ENCODE measurements at regions not wholly inside any gene's neighbourhood (a gene's known extent, or its start where the extent isn't known, plus 50 kb on each side); places are given as distances from the start of the nearest gene placed in this dataset.

- H3K36me3 ChIP-seq: no peaks in the 10 kb centered on the region
- H3K9me3 ChIP-seq: no peaks in the 10 kb centered on the region
- TF ChIP-seq POLR2AphosphoS5 (IDR thresholded peaks at IDR 0.05) (peak; percentile 85 to 95 (median 92)), EP300 (IDR thresholded peaks at IDR 0.05) (peak; percentile 49 to 82 (median 74)), POLR2A (IDR thresholded peaks at IDR 0.05) (no peak), CTCF (IDR thresholded peaks at IDR 0.05) (no peak)
- H3K27ac ChIP-seq: peak overlapping the region; percentile 41 to 84 (median 76)
- peaks cover 0 to 46% (median 37%) of the 10 kb centered on the region in 4 donors for H3K4me1 ChIP-seq
- 75 to 77% methylated on average over 9 of the region's 9 CpGs for whole genome bisulfite sequencing, 2 donors
- H3K4me3 ChIP-seq: no peak overlapping the region
- intact Hi-C loops (cut with DNase I): loop anchor here (5.0 to 10.0 kb wide), 3 partner anchors 301 to 1159 kb away; partner anchors contain the start of gene DUSP10
- DNase-seq: peak; percentile 66
- H3K27me3 ChIP-seq: no peaks in the 10 kb centered on the region
Measured at GRCh38 chr1:222043444-222044292, 301.8 kb upstream of the DUSP10 start.

- peaks cover 0 to 36% (median 30%) of the 10 kb centered on the region in 4 donors for H3K4me1 ChIP-seq
- no peak overlapping the region for H3K4me3 ChIP-seq
- 94 to 95% methylated on average over 6 of the region's 6 CpGs for WGBS, 2 donors
- H3K36me3 ChIP-seq: no peaks in the 10 kb centered on the region
- TF ChIP-seq EP300 (IDR thresholded peaks at IDR 0.05) (no peak), POLR2AphosphoS5 (IDR thresholded peaks at IDR 0.05) (no peak), POLR2A (IDR thresholded peaks at IDR 0.05) (no peak), CTCF (IDR thresholded peaks at IDR 0.05) (no peak)
- no peaks in the 10 kb centered on the region for H3K27me3 ChIP-seq
- intact Hi-C loops (cut with DNase I): loop anchor here (5.0 to 10.0 kb wide), 3 partner anchors 300 to 1157 kb away; partner anchors contain the start of gene DUSP10
- no peak for DNase-seq
- no peak overlapping the region for H3K27ac ChIP-seq
- H3K9me3 ChIP-seq: no peaks in the 10 kb centered on the region
Measured at GRCh38 chr1:222042120-222042519, 300.2 kb upstream of the DUSP10 start.

GRCh38 chr1:222040955-222041354 lies 299.1 kb upstream of the DUSP10 start:
- Histone ChIP-seq H3K36me3 (no peaks in the 10 kb centered on the region), H3K9me3 (no peaks in the 10 kb centered on the region), H3K27me3 (no peaks in the 10 kb centered on the region), H3K4me1 (peaks cover 0 to 29% (median 26%) of the 10 kb centered on the region in 4 donors), H3K27ac (no peak overlapping the region), H3K4me3 (no peak overlapping the region)
- intact Hi-C loops (cut with DNase I): loop anchor here (5.0 to 10.0 kb wide), 3 partner anchors 299 to 1156 kb away; partner anchors contain the start of gene DUSP10
- no peak for TF ChIP-seq POLR2AphosphoS5 (IDR thresholded peaks at IDR 0.05)
- TF ChIP-seq EP300 (IDR thresholded peaks at IDR 0.05): no peak
- no peak for TF ChIP-seq POLR2A (IDR thresholded peaks at IDR 0.05)
- TF ChIP-seq CTCF (IDR thresholded peaks at IDR 0.05): no peak
- WGBS, 2 donors: 87 to 91% methylated on average over 4 of the region's 4 CpGs
- no peak for DNase-seq

- Histone ChIP-seq H3K4me1 (peaks cover 0 to 29% (median 26%) of the 10 kb centered on the region in 4 donors), H3K27ac (no peak overlapping the region), H3K4me3 (no peak overlapping the region), H3K36me3 (no peaks in the 10 kb centered on the region), H3K9me3 (no peaks in the 10 kb centered on the region), H3K27me3 (no peaks in the 10 kb centered on the region)
- intact Hi-C loops (cut with DNase I): loop anchor here (5.0 to 10.0 kb wide), 3 partner anchors 298 to 1155 kb away; partner anchors contain the start of gene DUSP10
- no peak for DNase-seq
- no peak for TF ChIP-seq POLR2A (IDR thresholded peaks at IDR 0.05)
- 86 to 88% methylated on average over 11 of the region's 11 CpGs for WGBS, 2 donors
Measured at GRCh38 chr1:222040121-222040805, 298.4 kb upstream of the DUSP10 start.

- 58 to 82% methylated on average over 3 of the region's 3 CpGs for WGBS, 2 donors
- peaks cover 0 to 20% (median 16%) of the 10 kb centered on the region in 4 donors for H3K4me1 ChIP-seq
- H3K27ac ChIP-seq: no peak overlapping the region
Measured at GRCh38 chr1:222038971-222039370, 297.1 kb upstream of the DUSP10 start.

More at GRCh38 chr1:222038971-222039370, 297.1 kb upstream of the DUSP10 start:
- H3K27me3 ChIP-seq: no peaks in the 10 kb centered on the region
- H3K4me3 ChIP-seq: no peak overlapping the region
- no peak for DNase-seq
- H3K9me3 ChIP-seq: no peaks in the 10 kb centered on the region
- intact Hi-C loops (cut with DNase I): no loop called here
- TF ChIP-seq EP300 (IDR thresholded peaks at IDR 0.05): no peak
- no peaks in the 10 kb centered on the region for H3K36me3 ChIP-seq

Data from sigmoid colon (tissue), 6 donors.